ENCODE measurements at regions not wholly inside any gene's neighbourhood (a gene's known extent, or its start where the extent isn't known, plus 50 kb on each side); places are given as distances from the start of the nearest gene placed in this dataset.

DNA sequence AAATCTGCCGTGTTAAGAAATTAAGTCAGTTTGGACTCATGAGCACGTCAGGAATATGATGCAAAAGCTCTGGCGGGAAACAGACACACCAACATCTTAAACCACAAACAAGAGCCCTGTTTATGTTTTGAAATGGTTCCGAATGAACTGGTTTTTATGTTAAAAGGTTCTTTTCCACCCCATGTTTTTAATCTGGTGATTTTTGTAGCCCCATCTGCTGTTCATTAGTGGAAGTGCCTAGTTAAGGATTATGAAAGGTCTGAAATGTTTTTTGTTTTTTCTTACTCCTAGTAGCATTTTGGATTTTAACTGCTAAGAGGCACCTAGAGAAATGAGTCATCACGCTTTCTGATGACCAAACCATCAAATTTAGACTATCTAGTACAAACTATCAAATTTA is 404.1 kb upstream of the MKI67 start:
- peak; percentile 21 for DNase-seq (ENCODE audit: low spot score)

DNA sequence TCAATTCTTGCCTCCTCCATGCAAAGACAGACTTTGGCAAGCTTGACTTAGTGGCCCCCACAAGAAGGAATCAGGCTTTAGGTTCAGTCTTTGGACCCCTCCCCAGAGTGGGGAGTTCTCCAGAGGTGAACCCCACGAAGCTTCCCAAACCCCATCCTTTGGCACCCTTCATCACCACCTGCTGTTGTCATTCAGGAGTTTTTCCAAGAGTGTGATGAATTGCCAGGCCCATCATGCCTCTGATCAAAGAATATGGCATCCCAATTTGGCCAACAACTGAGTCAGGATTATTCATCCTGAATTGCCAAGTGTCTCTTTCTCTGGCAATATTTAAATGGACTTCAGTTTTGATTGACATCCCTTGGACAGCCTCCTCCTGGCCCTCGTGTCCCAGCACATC is 404.7 kb upstream of the MKI67 start:
- DNase-seq (ENCODE audit: low spot score), result no peak

GRCh38 chr10:128534686-128535085 is 408.5 kb upstream of the MKI67 start:
- no peak for DNase-seq (ENCODE audit: low spot score)

GRCh38 chr10:128536259-128536658 is 410.0 kb upstream of the MKI67 start:
- no peak for DNase-seq (ENCODE audit: low spot score)

DNA sequence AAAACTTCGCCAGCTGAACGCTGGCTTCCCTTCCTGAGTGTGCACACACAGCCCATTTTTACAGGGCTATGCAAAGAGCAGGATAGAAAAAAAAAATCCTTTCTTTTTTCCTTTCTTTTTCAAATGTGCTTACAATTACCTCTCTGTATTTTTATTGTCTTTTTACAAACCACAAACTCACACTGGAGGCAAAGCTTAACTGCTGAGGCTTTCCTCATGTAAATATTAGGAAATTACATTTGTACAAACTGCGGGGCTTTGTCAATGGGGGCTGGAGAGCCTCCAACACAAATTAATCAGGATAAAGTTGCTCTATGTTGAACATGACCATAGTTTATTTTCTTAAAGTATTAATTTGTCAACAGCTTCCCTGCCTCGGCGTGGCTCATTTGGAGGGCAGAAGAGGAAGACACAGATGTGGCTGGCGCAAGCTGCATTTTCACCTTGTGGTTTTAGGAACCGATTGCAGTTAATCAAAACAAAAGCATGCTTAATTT is 411.7 kb upstream of the MKI67 start:
- no peak for DNase-seq (ENCODE audit: low spot score)

- DNase-seq (ENCODE audit: low spot score), result no peak
Observed at GRCh38 chr10:128538671-128539070, 412.4 kb upstream of the MKI67 start.

DNA sequence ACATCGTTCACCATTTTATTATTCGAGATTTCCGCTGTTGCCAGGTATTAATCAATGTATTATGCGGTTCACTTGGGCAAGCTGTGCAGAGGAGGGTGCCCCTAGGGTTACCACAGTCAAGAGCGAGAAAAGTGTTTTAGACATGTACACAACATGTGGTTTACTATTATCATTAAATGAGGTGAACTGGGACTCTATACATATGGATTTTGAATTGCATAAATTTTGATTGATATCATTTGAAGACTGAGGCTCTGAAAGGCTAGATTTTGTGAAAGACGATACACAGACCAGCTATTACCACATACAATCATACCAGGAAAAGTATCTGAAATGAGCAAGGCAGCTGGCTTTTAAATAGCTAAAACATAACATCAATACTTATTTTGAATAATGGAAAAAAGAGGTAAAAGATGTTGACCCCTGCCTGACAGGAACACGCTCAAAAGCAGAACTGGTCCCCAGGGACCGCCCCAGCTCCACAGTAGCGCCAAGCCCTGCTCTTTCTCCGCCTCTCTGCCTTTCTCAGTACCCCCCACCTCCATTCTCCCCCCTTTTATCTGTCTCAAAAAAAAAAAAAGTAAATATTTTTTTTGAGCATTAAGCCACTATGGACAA is 413.4 kb upstream of the MKI67 start:
- no peak for DNase-seq (ENCODE audit: low spot score)

DNA sequence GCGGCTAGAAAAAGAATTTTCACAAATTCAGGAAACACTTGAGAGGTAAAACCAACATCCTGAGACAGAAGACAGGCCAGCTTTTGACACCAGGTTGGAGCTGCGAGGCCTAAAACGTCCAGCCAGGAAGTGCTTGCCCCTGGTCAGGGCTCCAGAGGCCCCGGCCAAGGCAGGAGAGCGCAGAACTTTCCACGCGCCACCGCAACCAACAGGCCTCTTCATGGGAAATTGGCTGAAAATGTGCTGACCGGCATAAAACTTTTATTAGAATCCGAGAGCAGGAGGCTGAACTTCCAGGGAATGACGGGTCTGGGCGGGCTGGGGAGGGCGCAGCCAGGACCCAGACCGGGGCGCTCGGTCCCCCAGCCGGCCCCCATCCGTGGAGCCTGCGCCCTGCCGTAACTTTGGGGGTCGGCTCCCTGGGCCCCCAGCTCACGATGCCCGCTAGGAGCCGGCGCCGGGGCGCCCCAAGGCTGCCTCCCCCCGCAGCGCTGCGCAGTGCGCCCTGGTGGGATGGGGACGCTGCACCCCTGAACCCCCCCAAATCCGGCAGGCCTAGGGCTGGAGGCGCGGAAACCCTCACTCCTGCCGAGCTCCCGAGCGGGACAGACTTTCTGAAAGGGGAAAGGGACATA is 414.0 kb upstream of the MKI67 start:
- no peak for DNase-seq (ENCODE audit: low spot score)

DNA sequence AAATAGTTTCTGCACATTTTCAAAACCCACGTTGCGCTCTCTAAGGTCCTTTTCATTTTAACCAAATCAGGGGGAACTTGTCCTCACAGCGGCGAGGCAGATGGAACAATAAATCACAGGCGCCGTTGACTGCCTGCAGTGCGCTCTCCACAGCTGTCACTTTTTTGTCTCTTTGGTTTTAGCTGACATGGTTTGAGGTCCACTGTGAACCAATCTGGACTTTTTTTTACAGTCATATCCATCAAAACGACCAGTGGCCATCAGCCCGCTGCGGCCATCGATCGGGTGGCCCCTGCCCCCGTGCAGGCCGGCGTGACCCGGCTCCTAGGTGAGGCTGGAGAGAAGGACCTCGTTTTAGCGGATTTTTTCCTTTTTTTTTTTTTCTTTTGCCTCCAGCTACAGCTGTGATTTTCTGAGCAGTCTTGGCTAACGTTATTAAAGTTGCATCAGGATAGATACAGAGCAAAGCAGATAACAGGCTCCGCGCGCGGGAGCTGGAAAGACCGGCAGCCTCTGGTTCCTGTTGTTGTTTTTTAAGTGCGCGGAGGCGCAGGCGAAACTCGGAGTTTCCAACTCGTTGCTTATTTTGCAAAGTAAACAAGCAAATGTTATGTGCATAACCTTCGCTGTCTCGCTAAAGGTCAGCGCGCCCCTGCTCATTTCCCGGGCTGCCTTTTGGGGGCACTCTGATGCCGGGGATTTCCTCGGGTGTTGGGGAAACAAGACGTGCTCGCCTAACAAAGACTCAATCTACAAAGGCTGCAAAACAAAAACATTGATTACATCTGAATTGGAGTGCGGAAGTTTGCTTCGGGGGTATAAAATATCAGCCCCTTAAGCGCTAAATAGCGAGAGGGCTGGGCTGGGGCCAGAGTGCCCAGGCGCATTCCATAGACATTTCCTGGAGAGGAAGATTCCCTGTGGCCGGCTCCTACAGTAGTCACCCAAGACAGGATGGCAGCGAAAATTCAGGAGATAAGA is 414.8 kb upstream of the MKI67 start:
- DNase-seq (ENCODE audit: low spot score), result peak; percentile 27

GRCh38 chr10:128541926-128542475 is 415.8 kb upstream of the MKI67 start:
- DNase-seq (ENCODE audit: low spot score), result no peak

DNA sequence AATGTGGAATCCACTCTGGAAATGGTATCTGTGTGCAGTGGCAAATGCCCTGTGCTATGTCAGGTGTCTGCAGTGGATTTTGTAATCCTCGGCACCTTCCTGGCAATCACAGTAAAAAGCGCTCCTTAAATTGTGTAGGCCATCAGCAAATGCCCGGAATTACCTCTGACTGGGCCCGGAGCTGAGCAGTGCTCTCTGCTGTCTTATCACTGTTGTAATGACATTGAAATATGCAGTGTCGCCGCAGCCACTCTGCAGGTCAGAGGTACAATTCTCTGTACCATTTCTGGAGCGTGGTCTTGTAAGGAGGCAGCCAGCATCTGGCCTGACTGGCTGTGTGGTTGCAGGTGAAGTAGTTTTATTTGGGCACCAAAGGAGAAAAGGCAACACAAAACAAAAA is 416.4 kb upstream of the MKI67 start:
- DNase-seq (ENCODE audit: low spot score), result no peak

DNA sequence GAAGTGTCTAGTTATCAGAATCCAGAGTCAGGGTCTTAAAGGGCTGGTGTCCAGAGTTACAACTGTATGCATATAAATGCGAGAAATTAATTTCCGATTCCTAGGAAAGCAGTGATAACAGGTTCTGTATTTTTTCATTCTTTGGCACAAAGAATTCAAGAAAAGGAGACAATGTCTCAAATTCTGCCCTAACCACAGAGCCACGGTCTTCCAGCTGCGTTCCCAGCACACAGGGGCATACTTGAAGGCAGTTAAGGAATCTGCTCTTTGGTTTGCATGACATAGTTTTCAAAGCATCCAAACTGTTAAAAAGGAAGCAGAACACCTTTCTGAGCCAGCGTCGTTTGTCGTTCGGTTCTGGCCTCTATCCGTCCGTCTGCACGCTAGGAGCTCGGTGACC is 416.9 kb upstream of the MKI67 start:
- no peak for DNase-seq (ENCODE audit: low spot score)

- DNase-seq (ENCODE audit: low spot score), result no peak
Observed at GRCh38 chr10:128545216-128545615, 419.0 kb upstream of the MKI67 start.

DNA sequence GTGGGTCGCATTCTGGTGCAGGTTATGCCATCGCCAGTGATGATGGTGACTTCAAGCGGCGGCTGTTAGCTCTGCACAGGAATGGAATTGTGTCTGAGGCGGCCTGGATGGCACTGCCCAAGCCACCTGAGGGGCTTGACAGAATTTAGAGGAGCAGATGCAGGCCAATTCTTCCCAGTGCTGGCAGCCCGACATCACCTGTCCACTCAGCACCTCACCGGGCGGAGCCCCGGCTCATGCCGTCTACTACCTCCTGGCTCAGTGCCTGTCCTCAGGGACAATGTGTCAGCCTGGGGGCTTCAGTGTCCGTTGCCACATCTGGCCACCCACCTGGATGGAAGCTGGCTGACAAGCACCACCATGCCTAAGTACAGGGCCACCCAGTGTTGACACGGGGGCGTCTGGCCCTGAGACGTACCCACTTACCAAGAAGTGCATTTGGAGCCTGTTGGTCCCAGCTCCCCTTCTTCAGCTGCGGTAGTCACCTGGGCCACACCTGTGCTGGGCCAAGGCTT is 420.5 kb upstream of the MKI67 start:
- DNase-seq (ENCODE audit: low spot score), result no peak

- no peak for DNase-seq (ENCODE audit: low spot score)
Observed at GRCh38 chr10:128549101-128549608, 422.9 kb upstream of the MKI67 start.

GRCh38 chr10:128550045-128550444 is 423.8 kb upstream of the MKI67 start:
- DNase-seq (ENCODE audit: low spot score), result no peak

DNA sequence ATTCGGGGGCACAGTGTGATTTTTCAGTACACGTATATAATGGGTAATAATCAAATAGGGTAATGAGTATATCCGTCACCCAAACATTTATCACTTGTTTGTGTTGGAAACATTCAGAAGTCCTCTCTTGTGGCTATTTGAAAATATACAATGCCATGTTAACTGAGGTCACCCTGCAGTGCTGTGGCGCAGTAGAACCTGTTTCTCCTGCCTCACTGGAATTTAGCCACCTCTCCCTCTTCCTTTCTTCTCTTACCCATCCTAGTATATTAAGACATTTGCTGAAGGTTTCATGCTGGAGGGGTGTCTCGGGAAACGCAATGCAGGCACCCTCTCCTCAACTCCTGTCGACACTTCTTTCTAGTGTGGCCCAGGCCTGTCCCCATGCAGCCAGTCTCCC is 425.3 kb upstream of the MKI67 start:
- no peak for DNase-seq (ENCODE audit: low spot score)

GRCh38 chr10:128553755-128554154 is 427.5 kb upstream of the MKI67 start:
- no peak for DNase-seq (ENCODE audit: low spot score)

DNA sequence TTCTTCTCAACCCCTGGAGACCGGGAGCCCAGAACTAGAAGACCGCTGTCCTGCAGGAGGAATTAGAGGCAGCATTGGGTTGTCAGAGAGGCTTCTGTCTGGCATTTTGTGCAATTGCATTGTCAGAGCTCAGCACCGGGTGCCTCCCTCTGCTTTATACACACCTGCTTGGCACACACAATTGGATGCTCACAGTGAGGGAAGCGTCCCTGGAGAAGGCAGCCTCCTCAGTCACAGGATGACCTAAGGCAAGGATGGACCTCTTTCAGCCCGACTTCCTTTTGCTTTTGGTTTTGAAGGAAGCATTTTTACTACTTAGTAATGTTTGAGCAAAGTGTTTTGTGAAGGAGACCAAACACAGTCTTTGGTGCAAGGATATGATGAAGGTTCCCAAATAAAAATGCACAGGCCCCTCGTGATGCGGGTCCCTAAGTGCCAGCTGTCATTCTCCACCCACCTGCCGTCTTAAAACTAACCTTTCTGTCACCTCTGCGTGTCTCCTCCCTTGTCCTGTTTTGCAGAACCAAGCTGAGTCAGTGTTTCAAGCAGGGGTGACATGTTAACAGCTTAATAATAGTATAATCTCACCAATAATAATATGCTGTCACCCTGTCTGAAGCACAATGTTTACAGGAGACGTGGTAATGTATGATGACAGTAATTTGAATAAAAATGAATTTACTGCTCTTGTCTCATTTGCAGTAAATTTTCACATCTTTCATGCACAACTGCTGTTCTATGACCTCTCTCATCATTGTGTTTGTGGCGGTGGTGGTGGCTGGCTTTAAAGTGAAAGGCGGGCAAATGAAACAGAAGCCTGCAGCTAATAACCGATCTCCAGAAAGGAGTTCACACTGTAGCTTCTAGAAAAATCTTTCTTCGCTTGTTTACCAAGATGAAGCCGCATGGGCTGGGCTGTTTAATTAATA is 430.2 kb upstream of the MKI67 start:
- DNase-seq (ENCODE audit: low spot score), result no peak

DNA sequence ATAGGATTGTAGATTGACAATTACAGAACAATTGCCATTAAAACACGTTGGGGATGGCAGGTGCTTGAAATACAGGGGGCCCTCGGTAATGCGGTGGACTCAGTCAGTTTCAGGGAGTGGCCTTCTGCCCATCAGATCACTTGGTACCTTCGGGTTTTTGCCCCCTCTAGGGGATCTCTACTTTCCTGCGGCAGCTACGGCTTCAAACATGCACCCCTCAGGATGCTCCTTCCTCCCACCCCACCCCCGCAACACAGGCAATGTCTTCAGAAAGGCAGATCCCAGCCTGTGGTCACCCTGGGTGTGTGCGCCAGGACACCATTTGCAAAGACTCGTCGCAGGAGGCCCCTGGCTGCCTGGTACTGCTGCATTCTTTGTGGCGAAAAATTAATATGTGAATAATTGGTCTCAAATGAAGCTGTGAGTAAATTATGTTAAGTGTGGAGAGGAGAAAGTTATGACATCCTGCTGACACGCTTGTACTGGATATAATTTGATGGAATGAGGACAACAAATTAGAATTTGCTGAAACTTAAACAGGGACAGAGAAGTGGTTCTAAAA is 431.0 kb upstream of the MKI67 start:
- no peak for DNase-seq (ENCODE audit: low spot score)

DNA sequence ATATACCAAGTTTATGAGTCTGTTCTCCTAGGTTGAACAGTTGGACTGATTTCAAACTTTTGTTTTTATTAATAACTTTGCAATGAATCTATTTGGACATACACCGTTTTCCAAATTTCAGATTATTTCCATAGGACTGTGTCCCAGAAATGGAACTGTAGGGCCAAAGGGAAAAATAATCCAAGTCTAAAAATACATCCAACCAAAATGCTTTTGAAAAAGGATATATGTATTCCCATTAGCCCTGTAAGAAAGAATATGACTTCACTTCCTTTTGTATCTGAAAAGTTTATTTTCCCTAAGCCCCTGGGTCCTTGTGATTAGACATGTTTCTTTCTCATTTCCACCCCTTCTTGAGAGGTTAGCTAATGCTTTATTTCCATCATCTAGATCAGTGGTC is 434.2 kb upstream of the MKI67 start:
- DNase-seq (ENCODE audit: low spot score), result no peak

All from globus pallidus (tissue), 1 donor.